Pancreas (tissue), 10 donors: ENCODE measurements at regions not wholly inside any gene's neighbourhood (a gene's known extent, or its start where the extent isn't known, plus 50 kb on each side); places are given as distances from the start of the nearest gene placed in this dataset.
A peak's percentile ranks its signal among the peaks of the same experiment; 100 is the strongest.
"Not testable (repeated sequence)": the region's sequence is repeated elsewhere in the genome, so short reads cannot be mapped to it uniquely, and the experiment has no call there.

Source experiments
- ATAC-seq, 4 donors: fragments of 200-7000 bp; cut with Tn5 transposase; one replicate each; pipeline versions ENCODE4 v1.8.0 to v1.9.1; 2020; ENCODE audit warnings: mild to moderate bottlenecking in 4 of 4, moderate library complexity in 4 of 4
- DNase-seq, 6 donors: peaks; one replicate each; pipeline ENCODE4 v3.0.0-alpha.2; 2020
- FAIRE-seq: peaks from 2 replicates; lab custom pipeline; 2012; peaks lifted over from hg19 to GRCh38; lab: Jason Lieb, UNC
- H3K27ac ChIP-seq, 4 donors: fragments of 200-600 bp; sonication (generic); 1 replicate in 3 of 4; 2 replicates in 1 of 4; pipeline versions ENCODE4 v1.5.0 to v1.8.0; 2020
- H3K27me3 ChIP-seq, 4 donors: fragments of 200-600 bp; one replicate each; pipeline ENCODE4 v1.8.0; 2021
- H3K36me3 ChIP-seq, 3 donors: fragments of 200-600 bp; sonication (generic) in 1 of 3; one replicate each; pipeline versions ENCODE4 v1.5.0 to v1.8.0; 2020 to 2021
- H3K4me1 ChIP-seq, 3 donors: fragments of 200-600 bp; one replicate each; pipeline ENCODE4 v1.8.0; 2021
- H3K4me3 ChIP-seq, 4 donors: fragments of 200-600 bp; sonication (generic) in 2 of 4; one replicate each; pipeline versions ENCODE4 v1.5.0 to v1.8.0; 2020 to 2021
- H3K9me3 ChIP-seq, 4 donors: fragments of 200-600 bp; one replicate each; pipeline ENCODE4 v1.8.0; 2021
- CTCF ChIP-seq, 4 donors: fragments of 200-600 bp; sonication (generic) in 3 of 4; IDR thresholded peaks; one replicate each; pipeline versions ENCODE4 v1.5.0 to v1.8.0; 2021; ENCODE audit warnings: antibody characterized with exemption in 4 of 4
- WGBS, 2 donors: extraction: QIAGEN DNeasy Blood & Tissue Kit; methylation state at CpG; one replicate each; pipeline ENCODE4 v1.1.7; 2013; 5-methylcytosine and 5-hydroxymethylcytosine counted together
- intact Hi-C, 3 donors: fragments of 100-400 bp; cut with DNase I; formaldehyde crosslinking; loops; one replicate each; pipeline versions ENCODE4 v1.11.1 to v1.14.2; 2022
- donor health status: healthy with polysubstance abuse.
- donor health status: DM: no; HTN: no; CAD: no; lungs with moderate emphysema.
- donor health status: DM: no; HTN: no; CAD: no.
- donor health status: control.
- donor health status: control.
- donor health status: Bipolar disorder and iron deficiency.
- donor health status: DM: yes; HTN: yes; CAD: no.
- donor health status: DM: no; HTN: no; CAD: no.
- donor health status: DM: no; HTN: no; CAD: no.
- donor health status: DM: yes; HTN: yes; CAD: no.

DNA sequence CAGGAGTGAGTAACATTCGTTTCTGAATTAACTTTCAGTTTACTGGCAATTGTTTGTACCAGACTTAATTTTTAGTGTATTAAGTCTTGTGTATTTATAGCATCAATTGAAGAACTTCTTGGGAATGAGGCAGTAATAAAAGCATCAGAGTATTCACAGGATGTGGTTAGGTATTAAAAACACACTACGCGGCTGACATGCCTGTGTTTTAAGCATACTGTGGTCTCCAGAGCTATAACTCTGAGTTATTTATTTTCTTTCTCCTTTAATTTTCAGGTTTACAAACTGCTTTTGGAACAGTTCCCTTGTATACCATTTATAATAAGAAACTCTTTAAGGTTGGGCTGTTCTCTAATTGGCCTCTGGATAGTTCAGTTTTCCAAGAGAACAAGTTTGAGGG, 626.1 kb upstream of the NRG3 start:
- no peak for TF ChIP-seq CTCF (IDR thresholded peaks at IDR 0.05)
- DNase-seq (no peak), FAIRE-seq (no peak), ATAC-seq (no peak)
- Histone ChIP-seq H3K4me3 (no peak overlapping the region), H3K36me3 (no peaks in the 10 kb centered on the region), H3K4me1 (no peaks in the 10 kb centered on the region), H3K9me3 (no peaks in the 10 kb centered on the region), H3K27me3 (no peaks in the 10 kb centered on the region), H3K27ac (no peak overlapping the region)
- 60 to 69% methylated on average over 3 of the region's 3 CpGs for WGBS, 2 donors
- intact Hi-C loops = no loop called here

- Histone ChIP-seq H3K9me3 (no peaks in the 10 kb centered on the region), H3K27me3 (no peaks in the 10 kb centered on the region), H3K27ac (no peak overlapping the region), H3K36me3 (no peaks in the 10 kb centered on the region), H3K4me1 (no peaks in the 10 kb centered on the region), H3K4me3 (no peak overlapping the region)
- intact Hi-C loops = no loop called here
- DNase-seq = no peak
- no peak for TF ChIP-seq CTCF (IDR thresholded peaks at IDR 0.05)
- WGBS, 2 donors = 40 to 45% methylated on average over 4 of the region's 4 CpGs
- FAIRE-seq = no peak
- no peak for ATAC-seq
Measured at GRCh38 chr10:81251457-81252115, 623.4 kb upstream of the NRG3 start.

- ATAC-seq, H3K36me3 ChIP-seq, H3K27me3 ChIP-seq, H3K4me1 ChIP-seq, H3K27ac ChIP-seq, H3K9me3 ChIP-seq, H3K4me3 ChIP-seq, FAIRE-seq, intact Hi-C loops: not testable (repeated sequence)
- 78 to 90% methylated on average over 7 to 18 of the region's 18 CpGs for WGBS, 2 donors
- DNase-seq = peak in 1 of 6 donors; percentile 41
Measured at GRCh38 chr10:81264991-81265390, 610.0 kb upstream of the NRG3 start.

DNA sequence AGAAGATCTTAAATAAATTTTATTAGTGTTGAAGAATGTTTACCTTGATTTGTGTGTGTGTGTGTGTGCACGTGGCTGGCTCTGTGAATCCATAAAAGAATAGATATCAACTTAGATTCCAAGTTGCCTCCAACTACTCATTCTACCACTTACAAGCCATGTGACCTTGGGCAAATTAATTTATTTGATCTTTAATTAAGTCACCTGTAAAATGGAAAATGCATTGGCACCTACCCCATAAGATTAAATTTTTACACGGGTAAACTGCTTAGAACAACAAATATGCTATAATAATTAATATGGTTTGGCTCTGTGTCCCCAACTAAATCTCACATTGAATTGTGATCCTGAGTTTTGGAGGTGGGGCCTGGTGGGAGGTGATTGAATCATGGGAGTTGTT, 604.9 kb upstream of the NRG3 start:
- intact Hi-C loops = no loop called here
- H3K27me3 ChIP-seq = no peaks in the 10 kb centered on the region
- no peak for ATAC-seq
- no peak for FAIRE-seq
- H3K27ac ChIP-seq = no peak overlapping the region
- WGBS, 2 donors = 40 to 54% methylated on average over 2 of the region's 2 CpGs
- H3K4me3 ChIP-seq = no peak overlapping the region
- no peaks in the 10 kb centered on the region for H3K9me3 ChIP-seq
- H3K36me3 ChIP-seq = no peaks in the 10 kb centered on the region
- no peaks in the 10 kb centered on the region for H3K4me1 ChIP-seq
- TF ChIP-seq CTCF (IDR thresholded peaks at IDR 0.05) = no peak
- no peak for DNase-seq

GRCh38 chr10:81280497-81281479, 594.2 kb upstream of the NRG3 start:
- no peak for FAIRE-seq
- no peak for TF ChIP-seq CTCF (IDR thresholded peaks at IDR 0.05)
- no peak for ATAC-seq
- intact Hi-C loops = no loop called here
- no peak for DNase-seq
- WGBS, 2 donors = 46 to 52% methylated on average over 6 of the region's 6 CpGs
- H3K27ac ChIP-seq = no peak overlapping the region
- no peak overlapping the region for H3K4me3 ChIP-seq
- H3K27me3 ChIP-seq = no peaks in the 10 kb centered on the region
- no peaks in the 10 kb centered on the region for H3K4me1 ChIP-seq
- no peaks in the 10 kb centered on the region for H3K9me3 ChIP-seq
- no peaks in the 10 kb centered on the region for H3K36me3 ChIP-seq
